Progenitor cell of endocrine pancreas (in vitro differentiated cells): ENCODE measurements at regions not wholly inside any gene's neighbourhood (a gene's known extent, or its start where the extent isn't known, plus 50 kb on each side); places are given as distances from the start of the nearest gene placed in this dataset.

Experiments
- DNase-seq: peaks from one replicate; pipeline ENCODE4 v3.0.0; 2021; ENCODE audit warnings: low spot score; ENCODE audit not compliant: unreplicated experiment
- H3K27ac Mint-ChIP-seq: 2 replicates; pipeline ENCODE4 v1.8.0; 2021; ENCODE audit warnings: mild to moderate bottlenecking, moderate library complexity, mixed read lengths
- H3K27me3 Mint-ChIP-seq: 2 replicates; pipeline ENCODE4 v1.8.0; 2021; ENCODE audit warnings: mixed read lengths
- H3K36me3 Mint-ChIP-seq: 2 replicates; pipeline ENCODE4 v1.8.0; 2022; ENCODE audit warnings: mixed read lengths; ENCODE audit not compliant: insufficient read depth
- H3K4me1 Mint-ChIP-seq: 2 replicates; pipeline ENCODE4 v1.8.0; 2021; ENCODE audit warnings: low read depth, mixed read lengths
- H3K4me3 Mint-ChIP-seq: 2 replicates; pipeline ENCODE4 v1.8.0; 2021; ENCODE audit warnings: low read depth, mild to moderate bottlenecking, moderate library complexity, mixed read lengths
- H3K9me3 Mint-ChIP-seq: 2 replicates; pipeline ENCODE4 v1.8.0; 2021; ENCODE audit warnings: low read depth, mixed read lengths
- CTCF ChIP-seq: fragments of 200-600 bp; sonication (generic); IDR thresholded peaks from one replicate; pipeline ENCODE4 v1.5.0; 2021; ENCODE audit warnings: antibody characterized with exemption, mild to moderate bottlenecking; ENCODE audit not compliant: unreplicated experiment

- Mint-ChIP-seq H3K27me3 (peaks cover 3% of the 10 kb centered on the region), H3K36me3 (no peaks in the 10 kb centered on the region), H3K9me3 (no peaks in the 10 kb centered on the region), H3K4me3 (no peak overlapping the region), H3K27ac (no peak overlapping the region), H3K4me1 (peaks cover 2% of the 10 kb centered on the region)
- no peak for DNase-seq
- TF ChIP-seq CTCF = no peak
These were observed 87.4 kb downstream of the KCNJ2 start for GRCh38 chr17:70256751-70257150.

GRCh38 chr17:70258465-70258864 is 89.1 kb downstream of the KCNJ2 start:
- Mint-ChIP-seq H3K9me3 (no peaks in the 10 kb centered on the region), H3K4me3 (no peak overlapping the region), H3K4me1 (peaks cover 2% of the 10 kb centered on the region), H3K36me3 (no peaks in the 10 kb centered on the region), H3K27me3 (peaks cover 3% of the 10 kb centered on the region), H3K27ac (no peak overlapping the region)
- no peak for DNase-seq
- TF ChIP-seq CTCF = no peak

GRCh38 chr17:70259400-70259799 is 90.1 kb downstream of the KCNJ2 start:
- Mint-ChIP-seq H3K36me3 (no peaks in the 10 kb centered on the region), H3K9me3 (no peaks in the 10 kb centered on the region), H3K4me1 (peaks cover 2% of the 10 kb centered on the region), H3K4me3 (no peak overlapping the region), H3K27ac (no peak overlapping the region), H3K27me3 (peaks cover 3% of the 10 kb centered on the region)
- no peak for TF ChIP-seq CTCF
- DNase-seq = no peak

- no peak for TF ChIP-seq CTCF
- H3K4me3 Mint-ChIP-seq = no peak overlapping the region
- H3K4me1 Mint-ChIP-seq = peaks cover 2% of the 10 kb centered on the region
- peaks cover 3% of the 10 kb centered on the region for H3K27me3 Mint-ChIP-seq
- no peak for DNase-seq
- no peaks in the 10 kb centered on the region for H3K9me3 Mint-ChIP-seq
- no peak overlapping the region for H3K27ac Mint-ChIP-seq
- H3K36me3 Mint-ChIP-seq = no peaks in the 10 kb centered on the region
These were observed 91.8 kb downstream of the KCNJ2 start for GRCh38 chr17:70261170-70261569.

- Mint-ChIP-seq H3K4me3 (no peak overlapping the region), H3K4me1 (no peaks in the 10 kb centered on the region), H3K27me3 (no peaks in the 10 kb centered on the region), H3K27ac (no peak overlapping the region), H3K9me3 (no peaks in the 10 kb centered on the region), H3K36me3 (no peaks in the 10 kb centered on the region)
- TF ChIP-seq CTCF = no peak
- no peak for DNase-seq
These were observed 96.1 kb downstream of the KCNJ2 start for GRCh38 chr17:70265471-70265870.
